ENCODE measurements at regions not wholly inside any gene's neighbourhood (a gene's known extent, or its start where the extent isn't known, plus 50 kb on each side); places are given as distances from the start of the nearest gene placed in this dataset.

GRCh38 chr16:85266857-85267256, 154.6 kb upstream of the CIBAR2 start:
- Histone ChIP-seq H3K36me3 (ENCODE audit: control insufficient read depth in 1 of 2, insufficient read depth in 2 of 2, low read length in 2 of 2) (no peaks in the 10 kb centered on the region), H2BK5ac (ENCODE audit: low read depth, low read length, poor library complexity) (no peak overlapping the region), H3K18ac (ENCODE audit: low read length) (no peak overlapping the region), H2AFZ (ENCODE audit: insufficient read depth, low read length, poor library complexity) (no peak overlapping the region), H4K12ac (ENCODE audit: low read depth, low read length) (no peak overlapping the region), H3K4me2 (ENCODE audit: low read length) (no peak overlapping the region), H2AK5ac (ENCODE audit: low read length) (no peak overlapping the region), H4K8ac (ENCODE audit: low read depth, low read length) (no peak overlapping the region), H3K9me3 (ENCODE audit: insufficient read depth, low read depth, low read length) (no peaks in the 10 kb centered on the region), H3K4ac (ENCODE audit: low read depth, low read length) (no peak overlapping the region), H2BK12ac (ENCODE audit: low read length) (no peak overlapping the region), H2BK120ac (ENCODE audit: insufficient read depth, low read length, poor library complexity) (no peak overlapping the region), H3K79me1 (ENCODE audit: low read length) (no peaks in the 10 kb centered on the region), H4K91ac (ENCODE audit: low read depth, low read length) (no peak overlapping the region), H3K27ac (ENCODE audit: low read depth, low read length) (no peak overlapping the region), H3K14ac (ENCODE audit: low read length) (no peak overlapping the region), H3K27me3 (ENCODE audit: insufficient read depth, low read length) (no peaks in the 10 kb centered on the region), H3K4me1 (ENCODE audit: control insufficient read depth in 1 of 2, insufficient read depth in 2 of 2, low read length in 2 of 2) (peaks cover 0 to 4% of the 10 kb centered on the region in 2 experiments), H3K9ac (ENCODE audit: low read length) (no peak overlapping the region), H3K4me3 (ENCODE audit: low read depth, low read length) (no peak overlapping the region), H3K23ac (ENCODE audit: low read length) (no peak overlapping the region), H3K79me2 (ENCODE audit: control insufficient read depth, insufficient read depth, low read length, poor library complexity) (no peaks in the 10 kb centered on the region)
- DNase-seq: no peak
- WGBS (ENCODE audit: extremely low coverage, insufficient coverage, insufficient read length): no CpG with 5 or more reads among the region's 18 CpGs

DNA sequence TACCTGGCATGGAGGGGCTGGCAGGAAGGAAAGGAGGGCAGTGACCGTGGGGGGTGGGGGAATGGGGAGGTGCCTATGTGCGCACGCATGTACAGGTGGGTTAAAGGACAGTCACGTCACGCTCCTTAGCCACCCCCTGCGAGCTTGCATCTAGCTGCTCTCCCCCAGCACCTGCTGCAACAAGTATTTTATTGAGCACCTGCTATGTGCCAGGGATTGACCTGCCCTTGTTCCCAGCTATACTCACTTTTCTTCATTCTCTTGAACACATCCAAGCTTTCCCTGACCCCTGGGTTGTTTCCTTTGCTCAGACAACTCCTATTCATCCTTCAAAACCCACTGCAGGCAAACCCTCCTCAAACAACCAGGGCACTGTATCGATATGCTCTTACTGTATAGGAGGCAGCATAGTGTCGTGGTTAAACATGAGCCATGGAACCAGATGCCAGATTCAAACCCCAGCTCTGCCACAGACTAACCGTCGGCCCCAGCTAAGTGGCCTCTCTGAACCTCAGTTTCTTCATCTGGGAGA, 155.2 kb upstream of the CIBAR2 start:
- H3K9me3 ChIP-seq (ENCODE audit: insufficient read depth, low read depth, low read length): no peaks in the 10 kb centered on the region
- no peak overlapping the region for H3K4ac ChIP-seq (ENCODE audit: low read depth, low read length)
- H4K91ac ChIP-seq (ENCODE audit: low read depth, low read length): no peak overlapping the region
- H4K12ac ChIP-seq (ENCODE audit: low read depth, low read length): no peak overlapping the region
- H3K9ac ChIP-seq (ENCODE audit: low read length): no peak overlapping the region
- no peak overlapping the region for H3K27ac ChIP-seq (ENCODE audit: low read depth, low read length)
- H2AK5ac ChIP-seq (ENCODE audit: low read length): no peak overlapping the region
- no peak overlapping the region for H3K18ac ChIP-seq (ENCODE audit: low read length)
- H3K4me3 ChIP-seq (ENCODE audit: low read depth, low read length): no peak overlapping the region
- H3K23ac ChIP-seq (ENCODE audit: low read length): no peak overlapping the region
- H2BK120ac ChIP-seq (ENCODE audit: insufficient read depth, low read length, poor library complexity): no peak overlapping the region
- H3K4me2 ChIP-seq (ENCODE audit: low read length): no peak overlapping the region
- H2BK5ac ChIP-seq (ENCODE audit: low read depth, low read length, poor library complexity): no peak overlapping the region
- H2AFZ ChIP-seq (ENCODE audit: insufficient read depth, low read length, poor library complexity): no peak overlapping the region
- H3K79me2 ChIP-seq (ENCODE audit: control insufficient read depth, insufficient read depth, low read length, poor library complexity): no peaks in the 10 kb centered on the region
- no CpG with 5 or more reads among the region's 10 CpGs for WGBS (ENCODE audit: extremely low coverage, insufficient coverage, insufficient read length)
- H3K36me3 ChIP-seq (ENCODE audit: control insufficient read depth in 1 of 2, insufficient read depth in 2 of 2, low read length in 2 of 2): no peaks in the 10 kb centered on the region
- peaks cover 0 to 4% of the 10 kb centered on the region in 2 experiments for H3K4me1 ChIP-seq (ENCODE audit: control insufficient read depth in 1 of 2, insufficient read depth in 2 of 2, low read length in 2 of 2)
- no peak overlapping the region for H3K14ac ChIP-seq (ENCODE audit: low read length)
- no peak for DNase-seq
- H3K27me3 ChIP-seq (ENCODE audit: insufficient read depth, low read length): no peaks in the 10 kb centered on the region
- no peak overlapping the region for H2BK12ac ChIP-seq (ENCODE audit: low read length)
- H4K8ac ChIP-seq (ENCODE audit: low read depth, low read length): no peak overlapping the region
- H3K79me1 ChIP-seq (ENCODE audit: low read length): no peaks in the 10 kb centered on the region

- Histone ChIP-seq H2AFZ (ENCODE audit: insufficient read depth, low read length, poor library complexity) (no peak overlapping the region), H2AK5ac (ENCODE audit: low read length) (no peak overlapping the region), H3K27me3 (ENCODE audit: insufficient read depth, low read length) (no peaks in the 10 kb centered on the region), H3K27ac (ENCODE audit: low read depth, low read length) (no peak overlapping the region), H4K12ac (ENCODE audit: low read depth, low read length) (no peak overlapping the region), H3K79me1 (ENCODE audit: low read length) (no peaks in the 10 kb centered on the region), H4K91ac (ENCODE audit: low read depth, low read length) (no peak overlapping the region), H4K8ac (ENCODE audit: low read depth, low read length) (no peak overlapping the region), H3K79me2 (ENCODE audit: control insufficient read depth, insufficient read depth, low read length, poor library complexity) (no peaks in the 10 kb centered on the region), H2BK12ac (ENCODE audit: low read length) (no peak overlapping the region), H3K9ac (ENCODE audit: low read length) (no peak overlapping the region), H3K14ac (ENCODE audit: low read length) (no peak overlapping the region), H3K36me3 (ENCODE audit: control insufficient read depth in 1 of 2, insufficient read depth in 2 of 2, low read length in 2 of 2) (no peaks in the 10 kb centered on the region), H2BK5ac (ENCODE audit: low read depth, low read length, poor library complexity) (no peak overlapping the region), H3K4ac (ENCODE audit: low read depth, low read length) (no peak overlapping the region), H3K18ac (ENCODE audit: low read length) (no peak overlapping the region), H3K9me3 (ENCODE audit: insufficient read depth, low read depth, low read length) (peaks cover 2% of the 10 kb centered on the region), H3K23ac (ENCODE audit: low read length) (no peak overlapping the region), H3K4me2 (ENCODE audit: low read length) (no peak overlapping the region), H3K4me1 (ENCODE audit: control insufficient read depth in 1 of 2, insufficient read depth in 2 of 2, low read length in 2 of 2) (peaks cover 0 to 4% of the 10 kb centered on the region in 2 experiments), H3K4me3 (ENCODE audit: low read depth, low read length) (no peak overlapping the region), H2BK120ac (ENCODE audit: insufficient read depth, low read length, poor library complexity) (no peak overlapping the region)
- WGBS (ENCODE audit: extremely low coverage, insufficient coverage, insufficient read length): no CpG with 5 or more reads among the region's 9 CpGs
- no peak for DNase-seq
These were observed 156.9 kb upstream of the CIBAR2 start for GRCh38 chr16:85269165-85269564.

- H4K12ac ChIP-seq (ENCODE audit: low read depth, low read length): no peak overlapping the region
- H4K91ac ChIP-seq (ENCODE audit: low read depth, low read length): no peak overlapping the region
- H2BK5ac ChIP-seq (ENCODE audit: low read depth, low read length, poor library complexity): no peak overlapping the region
- H2BK120ac ChIP-seq (ENCODE audit: insufficient read depth, low read length, poor library complexity): no peak overlapping the region
- H3K27me3 ChIP-seq (ENCODE audit: insufficient read depth, low read length): no peaks in the 10 kb centered on the region
- H3K79me2 ChIP-seq (ENCODE audit: control insufficient read depth, insufficient read depth, low read length, poor library complexity): no peaks in the 10 kb centered on the region
- no peak overlapping the region for H3K4ac ChIP-seq (ENCODE audit: low read depth, low read length)
- no peak for DNase-seq
- peaks cover 2% of the 10 kb centered on the region for H3K9me3 ChIP-seq (ENCODE audit: insufficient read depth, low read depth, low read length)
- no peaks in the 10 kb centered on the region for H3K36me3 ChIP-seq (ENCODE audit: control insufficient read depth in 1 of 2, insufficient read depth in 2 of 2, low read length in 2 of 2)
- H3K4me2 ChIP-seq (ENCODE audit: low read length): no peak overlapping the region
- no peak overlapping the region for H4K8ac ChIP-seq (ENCODE audit: low read depth, low read length)
- no peak overlapping the region for H3K27ac ChIP-seq (ENCODE audit: low read depth, low read length)
- no peak overlapping the region for H3K23ac ChIP-seq (ENCODE audit: low read length)
- H3K79me1 ChIP-seq (ENCODE audit: low read length): no peaks in the 10 kb centered on the region
- H3K14ac ChIP-seq (ENCODE audit: low read length): no peak overlapping the region
- no peak overlapping the region for H3K9ac ChIP-seq (ENCODE audit: low read length)
- H2BK12ac ChIP-seq (ENCODE audit: low read length): no peak overlapping the region
- no peak overlapping the region for H2AK5ac ChIP-seq (ENCODE audit: low read length)
- no peak overlapping the region for H2AFZ ChIP-seq (ENCODE audit: insufficient read depth, low read length, poor library complexity)
- no CpG with 5 or more reads among the region's 13 CpGs for WGBS (ENCODE audit: extremely low coverage, insufficient coverage, insufficient read length)
- H3K18ac ChIP-seq (ENCODE audit: low read length): no peak overlapping the region
- H3K4me3 ChIP-seq (ENCODE audit: low read depth, low read length): no peak overlapping the region
- peaks cover 0 to 4% of the 10 kb centered on the region in 2 experiments for H3K4me1 ChIP-seq (ENCODE audit: control insufficient read depth in 1 of 2, insufficient read depth in 2 of 2, low read length in 2 of 2)
These were observed 158.1 kb upstream of the CIBAR2 start for GRCh38 chr16:85270374-85270773.

Data from trophoblast cell (in vitro differentiated cells and primary cell).